ENCODE measurements at regions not wholly inside any gene's neighbourhood (a gene's known extent, or its start where the extent isn't known, plus 50 kb on each side); places are given as distances from the start of the nearest gene placed in this dataset.

GRCh38 chr1:184158896-184159681 is 107.6 kb downstream of the TSEN15 start:
- intact Hi-C loops (cut with DNase I; ENCODE audit: low total_unique reads), result no loop called here
- H3K4me3 ChIP-seq (ENCODE audit: low read depth, poor library complexity, severe bottlenecking), result no peak overlapping the region
- DNase-seq (ENCODE audit: low spot score in 2 of 2), result no peak
- 60 to 72% methylated on average over 7 of the region's 7 CpGs for WGBS, 2 donors
- TF ChIP-seq CTCF (IDR thresholded peaks at IDR 0.05), result no peak
- TF ChIP-seq POLR2A (IDR thresholded peaks at IDR 0.05), result no peak

GRCh38 chr1:184160236-184160635 is 108.7 kb downstream of the TSEN15 start:
- no peak overlapping the region for H3K4me3 ChIP-seq (ENCODE audit: low read depth, poor library complexity, severe bottlenecking)
- WGBS, 2 donors, result 47 to 56% methylated on average over 2 of the region's 2 CpGs
- intact Hi-C loops (cut with DNase I; ENCODE audit: low total_unique reads), result no loop called here
- no peak for DNase-seq (ENCODE audit: low spot score in 2 of 2)
- TF ChIP-seq POLR2A (IDR thresholded peaks at IDR 0.05) (no peak), CTCF (IDR thresholded peaks at IDR 0.05) (no peak)

- intact Hi-C loops (cut with DNase I; ENCODE audit: low total_unique reads), result no loop called here
- no peak overlapping the region for H3K4me3 ChIP-seq (ENCODE audit: low read depth, poor library complexity, severe bottlenecking)
- DNase-seq (ENCODE audit: low spot score in 2 of 2), result no peak
- no peak for TF ChIP-seq POLR2A (IDR thresholded peaks at IDR 0.05)
- no peak for TF ChIP-seq CTCF (IDR thresholded peaks at IDR 0.05)
- 31 to 41% methylated on average over 3 of the region's 3 CpGs for WGBS, 2 donors
Observed at GRCh38 chr1:184161071-184161698, 109.7 kb downstream of the TSEN15 start.

GRCh38 chr1:184162281-184162680 is 110.8 kb downstream of the TSEN15 start:
- no peak overlapping the region for H3K4me3 ChIP-seq (ENCODE audit: low read depth, poor library complexity, severe bottlenecking)
- no peak for TF ChIP-seq POLR2A (IDR thresholded peaks at IDR 0.05)
- TF ChIP-seq CTCF (IDR thresholded peaks at IDR 0.05), result no peak
- no peak for DNase-seq (ENCODE audit: low spot score in 2 of 2)
- intact Hi-C loops (cut with DNase I; ENCODE audit: low total_unique reads), result no loop called here
- WGBS, 2 donors, result 61 to 63% methylated on average over 9 of the region's 9 CpGs

GRCh38 chr1:184163674-184164465 is 112.3 kb downstream of the TSEN15 start:
- WGBS, 2 donors, result 68 to 76% methylated on average over 3 of the region's 3 CpGs
- H3K4me3 ChIP-seq (ENCODE audit: low read depth, poor library complexity, severe bottlenecking), result no peak overlapping the region
- TF ChIP-seq CTCF (IDR thresholded peaks at IDR 0.05), result no peak
- TF ChIP-seq POLR2A (IDR thresholded peaks at IDR 0.05), result no peak
- intact Hi-C loops (cut with DNase I; ENCODE audit: low total_unique reads), result no loop called here
- DNase-seq (ENCODE audit: low spot score in 2 of 2), result no peak
